Memory B cell (primary cell): ENCODE measurements at regions not wholly inside any gene's neighbourhood (a gene's known extent, or its start where the extent isn't known, plus 50 kb on each side); places are given as distances from the start of the nearest gene placed in this dataset.

Experiments
- ATAC-seq: fragments of 150-1000 bp; cut with Tn5 transposase; 2 replicates; pipeline ENCODE4 v1.10.0; 2021; ENCODE audit warnings: low read depth, mild to moderate bottlenecking, moderate library complexity
- DNase-seq, 2 donors: peaks; one replicate each; pipeline ENCODE4 v3.0.0; 2022; ENCODE audit warnings: low spot score in 2 of 2
- H3K27ac Mint-ChIP-seq: one replicate; pipeline ENCODE4 v1.8.0; 2022; ENCODE audit warnings: mild to moderate bottlenecking, moderate library complexity, mixed read lengths
- H3K27me3 Mint-ChIP-seq: one replicate; pipeline ENCODE4 v1.8.0; 2022; ENCODE audit warnings: mixed read lengths
- H3K36me3 Mint-ChIP-seq: one replicate; pipeline ENCODE4 v1.8.0; 2022; ENCODE audit warnings: mild to moderate bottlenecking, mixed read lengths
- H3K4me1 Mint-ChIP-seq: one replicate; pipeline ENCODE4 v1.8.0; 2022; ENCODE audit warnings: mixed read lengths
- H3K4me3 Mint-ChIP-seq: one replicate; pipeline ENCODE4 v1.8.0; 2022; ENCODE audit warnings: mild to moderate bottlenecking, moderate library complexity, mixed read lengths
- H3K9me3 Mint-ChIP-seq: one replicate; pipeline ENCODE4 v1.8.0; 2022; ENCODE audit warnings: mixed read lengths

GRCh38 chr1:209506101-209506500 is 77.4 kb upstream of the CAMK1G start:
- Mint-ChIP-seq H3K27me3 (peaks cover 4% of the 10 kb centered on the region), H3K36me3 (peaks cover 1% of the 10 kb centered on the region), H3K4me1 (no peaks in the 10 kb centered on the region), H3K4me3 (no peak overlapping the region), H3K9me3 (peaks cover 4% of the 10 kb centered on the region), H3K27ac (no peak overlapping the region)
- DNase-seq, result no peak
- ATAC-seq, result no peak

- DNase-seq (no peak), ATAC-seq (no peak)
- no peaks in the 10 kb centered on the region for H3K36me3 Mint-ChIP-seq
- no peak overlapping the region for H3K27ac Mint-ChIP-seq
- peaks cover 1% of the 10 kb centered on the region for H3K9me3 Mint-ChIP-seq
- peaks cover 4% of the 10 kb centered on the region for H3K27me3 Mint-ChIP-seq
- no peaks in the 10 kb centered on the region for H3K4me1 Mint-ChIP-seq
- no peak overlapping the region for H3K4me3 Mint-ChIP-seq
These were observed 74.5 kb upstream of the CAMK1G start for GRCh38 chr1:209509039-209509438.

- H3K9me3 Mint-ChIP-seq, result peaks cover 1% of the 10 kb centered on the region
- ATAC-seq (no peak), DNase-seq (no peak)
- H3K4me3 Mint-ChIP-seq, result no peak overlapping the region
- H3K4me1 Mint-ChIP-seq, result no peaks in the 10 kb centered on the region
- no peaks in the 10 kb centered on the region for H3K36me3 Mint-ChIP-seq
- H3K27me3 Mint-ChIP-seq, result peaks cover 4% of the 10 kb centered on the region
- no peak overlapping the region for H3K27ac Mint-ChIP-seq
These were observed 73.5 kb upstream of the CAMK1G start for GRCh38 chr1:209510063-209510462.

GRCh38 chr1:209511169-209511568 is 72.3 kb upstream of the CAMK1G start:
- H3K27ac Mint-ChIP-seq, result no peak overlapping the region
- H3K27me3 Mint-ChIP-seq, result peaks cover 6% of the 10 kb centered on the region
- H3K9me3 Mint-ChIP-seq, result peaks cover 1% of the 10 kb centered on the region
- ATAC-seq (no peak), DNase-seq (no peak)
- no peak overlapping the region for H3K4me3 Mint-ChIP-seq
- no peaks in the 10 kb centered on the region for H3K36me3 Mint-ChIP-seq
- no peaks in the 10 kb centered on the region for H3K4me1 Mint-ChIP-seq

- no peak for DNase-seq
- peaks cover 1% of the 10 kb centered on the region for H3K9me3 Mint-ChIP-seq
These were observed 70.7 kb upstream of the CAMK1G start for GRCh38 chr1:209512821-209513220.

GRCh38 chr1:209513226-209513625 is 70.3 kb upstream of the CAMK1G start:
- no peak overlapping the region for H3K4me3 Mint-ChIP-seq
- no peak for ATAC-seq
- peaks cover 6% of the 10 kb centered on the region for H3K27me3 Mint-ChIP-seq
- H3K27ac Mint-ChIP-seq, result no peak overlapping the region
- peaks cover 1% of the 10 kb centered on the region for H3K9me3 Mint-ChIP-seq
- no peaks in the 10 kb centered on the region for H3K36me3 Mint-ChIP-seq
- no peak for DNase-seq
- no peaks in the 10 kb centered on the region for H3K4me1 Mint-ChIP-seq

More at GRCh38 chr1:209512821-209513220, 70.7 kb upstream of the CAMK1G start:
- H3K27me3 Mint-ChIP-seq, result peaks cover 6% of the 10 kb centered on the region
- no peaks in the 10 kb centered on the region for H3K4me1 Mint-ChIP-seq
- H3K36me3 Mint-ChIP-seq, result no peaks in the 10 kb centered on the region
- ATAC-seq, result no peak
- H3K27ac Mint-ChIP-seq, result no peak overlapping the region
- H3K4me3 Mint-ChIP-seq, result no peak overlapping the region

- Mint-ChIP-seq H3K36me3 (no peaks in the 10 kb centered on the region), H3K27me3 (peaks cover 10% of the 10 kb centered on the region), H3K4me1 (no peaks in the 10 kb centered on the region), H3K9me3 (peaks cover 6% of the 10 kb centered on the region), H3K4me3 (no peak overlapping the region), H3K27ac (no peak overlapping the region)
- ATAC-seq (no peak), DNase-seq (no peak)
These were observed 66.5 kb upstream of the CAMK1G start for GRCh38 chr1:209516771-209517680.

- ATAC-seq, result no peak
- Mint-ChIP-seq H3K4me1 (no peaks in the 10 kb centered on the region), H3K9me3 (peaks cover 6% of the 10 kb centered on the region), H3K4me3 (no peak overlapping the region), H3K27ac (no peak overlapping the region), H3K36me3 (no peaks in the 10 kb centered on the region), H3K27me3 (peaks cover 12% of the 10 kb centered on the region)
- DNase-seq, result no peak
These were observed 65.8 kb upstream of the CAMK1G start for GRCh38 chr1:209517681-209518050.

- no peak overlapping the region for H3K27ac Mint-ChIP-seq
- no peak overlapping the region for H3K4me3 Mint-ChIP-seq
- ATAC-seq (no peak), DNase-seq (no peak)
- peaks cover 6% of the 10 kb centered on the region for H3K9me3 Mint-ChIP-seq
- peaks cover 12% of the 10 kb centered on the region for H3K27me3 Mint-ChIP-seq
- H3K36me3 Mint-ChIP-seq, result no peaks in the 10 kb centered on the region
- H3K4me1 Mint-ChIP-seq, result no peaks in the 10 kb centered on the region
These were observed 63.7 kb upstream of the CAMK1G start for GRCh38 chr1:209519786-209520185.

GRCh38 chr1:209522826-209523225 is 60.7 kb upstream of the CAMK1G start:
- no peaks in the 10 kb centered on the region for H3K36me3 Mint-ChIP-seq
- peaks cover 10% of the 10 kb centered on the region for H3K27me3 Mint-ChIP-seq
- no peak overlapping the region for H3K27ac Mint-ChIP-seq
- peaks cover 6% of the 10 kb centered on the region for H3K9me3 Mint-ChIP-seq
- ATAC-seq, result no peak
- no peak for DNase-seq
- no peaks in the 10 kb centered on the region for H3K4me1 Mint-ChIP-seq
- H3K4me3 Mint-ChIP-seq, result no peak overlapping the region

GRCh38 chr1:209526137-209526536 is 57.4 kb upstream of the CAMK1G start:
- Mint-ChIP-seq H3K27ac (no peak overlapping the region), H3K9me3 (no peaks in the 10 kb centered on the region), H3K27me3 (peaks cover 9% of the 10 kb centered on the region), H3K4me3 (no peak overlapping the region), H3K4me1 (no peaks in the 10 kb centered on the region), H3K36me3 (no peaks in the 10 kb centered on the region)
- no peak for DNase-seq
- ATAC-seq, result no peak

- no peaks in the 10 kb centered on the region for H3K36me3 Mint-ChIP-seq
- no peak overlapping the region for H3K4me3 Mint-ChIP-seq
- peaks cover 8% of the 10 kb centered on the region for H3K27me3 Mint-ChIP-seq
- no peaks in the 10 kb centered on the region for H3K9me3 Mint-ChIP-seq
- ATAC-seq, result no peak
- no peak for DNase-seq
- no peak overlapping the region for H3K27ac Mint-ChIP-seq
- no peaks in the 10 kb centered on the region for H3K4me1 Mint-ChIP-seq
These were observed 56.1 kb upstream of the CAMK1G start for GRCh38 chr1:209527372-209527771.

- DNase-seq, result no peak
- H3K36me3 Mint-ChIP-seq, result no peaks in the 10 kb centered on the region
- no peaks in the 10 kb centered on the region for H3K9me3 Mint-ChIP-seq
- H3K27me3 Mint-ChIP-seq, result peaks cover 8% of the 10 kb centered on the region
- H3K4me3 Mint-ChIP-seq, result no peak overlapping the region
- no peak for ATAC-seq
- no peak overlapping the region for H3K27ac Mint-ChIP-seq
- no peaks in the 10 kb centered on the region for H3K4me1 Mint-ChIP-seq
These were observed 55.4 kb upstream of the CAMK1G start for GRCh38 chr1:209527993-209528717.

- Mint-ChIP-seq H3K4me1 (no peaks in the 10 kb centered on the region), H3K27ac (no peak overlapping the region)
These were observed 54.3 kb upstream of the CAMK1G start for GRCh38 chr1:209529233-209529632.

More at GRCh38 chr1:209529233-209529632, 54.3 kb upstream of the CAMK1G start:
- ATAC-seq, result no peak
- DNase-seq, result no peak
- Mint-ChIP-seq H3K36me3 (no peaks in the 10 kb centered on the region), H3K9me3 (no peaks in the 10 kb centered on the region), H3K27me3 (peaks cover 10% of the 10 kb centered on the region), H3K4me3 (no peak overlapping the region)
